ENCODE measurements at regions not wholly inside any gene's neighbourhood (a gene's known extent, or its start where the extent isn't known, plus 50 kb on each side); places are given as distances from the start of the nearest gene placed in this dataset.

- no peak overlapping the region for H2AFZ ChIP-seq (ENCODE audit: insufficient read depth, low read depth, low read length, poor library complexity, severe bottlenecking)
- no peak overlapping the region for H3K4me2 ChIP-seq (replicated peaks; ENCODE audit: extremely low read depth, low read length, poor library complexity, severe bottlenecking)
- no peak for TF ChIP-seq CTCF (IDR thresholded peaks at IDR 0.05)
These were observed 175.0 kb downstream of the CCDC71L start for GRCh38 chr7:106485919-106486318.

GRCh38 chr7:106485031-106485551 lies 175.9 kb downstream of the CCDC71L start:
- TF ChIP-seq CTCF (IDR thresholded peaks at IDR 0.05) = no peak
- no peak overlapping the region for H3K27ac Mint-ChIP-seq
- no peak overlapping the region for H3K4me3 Mint-ChIP-seq
- Histone ChIP-seq H3K4me3 (replicated peaks in 1 of 3; ENCODE audit: low read depth in 2 of 3, low read length in 3 of 3) (no peak overlapping the region), H3K79me2 (ENCODE audit: insufficient read depth, low read length) (no peaks in the 10 kb centered on the region), H3K9me3 (replicated peaks in 1 of 2; ENCODE audit: control insufficient read depth in 1 of 2, insufficient read depth in 1 of 2, low read length in 2 of 2) (peaks cover 3 to 5% of the 10 kb centered on the region in 2 donors), H3K9ac (ENCODE audit: insufficient read depth, low read length, poor library complexity, severe bottlenecking) (no peak overlapping the region), H3K4me2 (replicated peaks; ENCODE audit: extremely low read depth, low read length, poor library complexity, severe bottlenecking) (no peak overlapping the region), H3K36me3 (replicated peaks in 1 of 2; ENCODE audit: control insufficient read depth in 1 of 2, insufficient read depth in 2 of 2, low read length in 2 of 2) (no peaks in the 10 kb centered on the region), H3K27ac (ENCODE audit: low read depth in 1 of 2, low read length in 2 of 2) (no peak overlapping the region), H2AFZ (ENCODE audit: insufficient read depth, low read depth, low read length, poor library complexity, severe bottlenecking) (no peak overlapping the region), H4K20me1 (ENCODE audit: insufficient read depth, low read length) (no peaks in the 10 kb centered on the region), H3K4me1 (ENCODE audit: control insufficient read depth in 1 of 2, insufficient read depth in 2 of 2, low read length in 2 of 2) (no peaks in the 10 kb centered on the region), H3K27me3 (ENCODE audit: control insufficient read depth in 2 of 2, insufficient read depth in 2 of 2, low read length in 2 of 2) (no peaks in the 10 kb centered on the region)
- H3K9me3 Mint-ChIP-seq = peaks cover 0 to 13% (median 2%) of the 10 kb centered on the region in 7 donors
- H3K36me3 Mint-ChIP-seq = no peaks in the 10 kb centered on the region
- intact Hi-C loops (cut with micrococcal nuclease) = no loop called here
- DNase-seq = no peak
- H3K4me1 Mint-ChIP-seq = peaks cover 9% of the 10 kb centered on the region
- H3K27me3 Mint-ChIP-seq (ENCODE audit: low read depth in 3 of 3) = no peaks in the 10 kb centered on the region
- no CpG with 5 or more reads among the region's 1 CpG for WGBS (ENCODE audit: insufficient coverage)

More at GRCh38 chr7:106485919-106486318, 175.0 kb downstream of the CCDC71L start:
- H3K36me3 Mint-ChIP-seq = no peaks in the 10 kb centered on the region
- no peak overlapping the region for H3K9ac ChIP-seq (ENCODE audit: insufficient read depth, low read length, poor library complexity, severe bottlenecking)
- no peak overlapping the region for H3K4me3 Mint-ChIP-seq
- WGBS (ENCODE audit: insufficient coverage) = no CpG with 5 or more reads among the region's 1 CpG
- no peaks in the 10 kb centered on the region for H4K20me1 ChIP-seq (ENCODE audit: insufficient read depth, low read length)
- H3K79me2 ChIP-seq (ENCODE audit: insufficient read depth, low read length) = no peaks in the 10 kb centered on the region
- H3K27me3 Mint-ChIP-seq (ENCODE audit: low read depth in 3 of 3) = no peaks in the 10 kb centered on the region
- H3K4me3 ChIP-seq (replicated peaks in 1 of 3; ENCODE audit: low read depth in 2 of 3, low read length in 3 of 3) = no peak overlapping the region
- no peak overlapping the region for H3K27ac Mint-ChIP-seq
- no peak overlapping the region for H3K27ac ChIP-seq (ENCODE audit: low read depth in 1 of 2, low read length in 2 of 2)
- peaks cover 9% of the 10 kb centered on the region for H3K4me1 Mint-ChIP-seq
- no peaks in the 10 kb centered on the region for H3K27me3 ChIP-seq (ENCODE audit: control insufficient read depth in 2 of 2, insufficient read depth in 2 of 2, low read length in 2 of 2)
- H3K9me3 ChIP-seq (replicated peaks in 1 of 2; ENCODE audit: control insufficient read depth in 1 of 2, insufficient read depth in 1 of 2, low read length in 2 of 2) = peaks cover 6 to 9% of the 10 kb centered on the region in 2 donors
- no peaks in the 10 kb centered on the region for H3K4me1 ChIP-seq (ENCODE audit: control insufficient read depth in 1 of 2, insufficient read depth in 2 of 2, low read length in 2 of 2)
- intact Hi-C loops (cut with micrococcal nuclease) = no loop called here
- H3K9me3 Mint-ChIP-seq = peaks cover 0 to 14% (median 4%) of the 10 kb centered on the region in 7 donors
- DNase-seq = no peak
- no peaks in the 10 kb centered on the region for H3K36me3 ChIP-seq (replicated peaks in 1 of 2; ENCODE audit: control insufficient read depth in 1 of 2, insufficient read depth in 2 of 2, low read length in 2 of 2)
